Fibroblast of lung (primary cell): ENCODE measurements at regions not wholly inside any gene's neighbourhood (a gene's known extent, or its start where the extent isn't known, plus 50 kb on each side); places are given as distances from the start of the nearest gene placed in this dataset.

Experiments
- DNase-seq, 2 donors: peaks; one replicate each; pipeline versions ENCODE4 v3.0.0 to v3.0.0-alpha.2; 2010; ENCODE audit warnings: low read depth in 2 of 2
- H2AFZ ChIP-seq: 2 replicates; pipeline ENCODE4 v1.5.1; 2012; ENCODE audit warnings: low read length, control low read depth, inconsistent platforms
- H3K27ac ChIP-seq: 2 replicates; pipeline ENCODE4 v1.5.1; 2011; ENCODE audit warnings: low read length, control low read depth; ENCODE audit not compliant: insufficient read depth
- H3K27me3 ChIP-seq: 2 replicates; pipeline ENCODE4 v1.5.1; 2011; ENCODE audit warnings: mild to moderate bottlenecking, low read length; ENCODE audit not compliant: control insufficient read depth, insufficient read depth
- H3K36me3 ChIP-seq: 2 replicates; pipeline ENCODE4 v1.5.1; 2011; ENCODE audit warnings: low read length; ENCODE audit not compliant: control insufficient read depth, insufficient read depth
- H3K4me1 ChIP-seq: 2 replicates; pipeline ENCODE4 v1.5.1; 2011; ENCODE audit warnings: low read length; ENCODE audit not compliant: control insufficient read depth, insufficient read depth; ENCODE audit errors: extremely low read depth
- H3K4me2 ChIP-seq: 2 replicates; pipeline ENCODE4 v1.5.1; 2011; ENCODE audit warnings: low read length, control low read depth; ENCODE audit not compliant: insufficient read depth; ENCODE audit errors: extremely low read depth
- H3K4me3 ChIP-seq, 4 experiments: fragments of 200-600 bp in 1 of 4; sonication (generic) in 1 of 4; replicated peaks in 1 of 4; 2 replicates each; pipeline ENCODE4 v1.5.1; 2011 to 2016; ENCODE audit warnings: low read length in 4 of 4, low read depth in 3 of 4, mild to moderate bottlenecking in 3 of 4, control low read depth in 2 of 4, inconsistent platforms in 1 of 4, mixed read lengths in 1 of 4; ENCODE audit not compliant: insufficient read depth in 1 of 4; ENCODE audit errors: control extremely low read depth in 1 of 4
- H3K79me2 ChIP-seq: 2 replicates; pipeline ENCODE4 v1.5.1; 2012; ENCODE audit warnings: mild to moderate bottlenecking, low read length, inconsistent platforms; ENCODE audit not compliant: control insufficient read depth, insufficient read depth
- H3K9ac ChIP-seq: 2 replicates; pipeline ENCODE4 v1.5.1; 2011; ENCODE audit warnings: mild to moderate bottlenecking, low read length, control low read depth; ENCODE audit not compliant: insufficient read depth
- H3K9me3 ChIP-seq: 2 replicates; pipeline ENCODE4 v1.5.1; 2012; ENCODE audit warnings: low read depth, low read length; ENCODE audit not compliant: control insufficient read depth, insufficient read depth
- H4K20me1 ChIP-seq: 2 replicates; pipeline ENCODE4 v1.5.1; 2011; ENCODE audit warnings: low read length; ENCODE audit not compliant: control insufficient read depth, insufficient read depth; ENCODE audit errors: extremely low read depth
- EZH2 ChIP-seq: IDR thresholded peaks from 2 replicates; pipeline ENCODE4 v1.5.1; 2012; ENCODE audit warnings: low read length, control low read depth, mild to moderate bottlenecking; ENCODE audit errors: missing control alignments
- TF ChIP-seq, protein P1 (sequence below), 2 donors: IDR thresholded peaks in 1 of 2; conservative IDR thresholded peaks in 1 of 2; 1 replicate in 1 of 2; 2 replicates in 1 of 2; pipeline ENCODE4 v1.5.1; 2011 to 2012; ENCODE audit warnings: low read length in 2 of 2, control low read depth in 1 of 2, inconsistent platforms in 1 of 2, low read depth in 1 of 2, mild to moderate bottlenecking in 1 of 2

DNA sequence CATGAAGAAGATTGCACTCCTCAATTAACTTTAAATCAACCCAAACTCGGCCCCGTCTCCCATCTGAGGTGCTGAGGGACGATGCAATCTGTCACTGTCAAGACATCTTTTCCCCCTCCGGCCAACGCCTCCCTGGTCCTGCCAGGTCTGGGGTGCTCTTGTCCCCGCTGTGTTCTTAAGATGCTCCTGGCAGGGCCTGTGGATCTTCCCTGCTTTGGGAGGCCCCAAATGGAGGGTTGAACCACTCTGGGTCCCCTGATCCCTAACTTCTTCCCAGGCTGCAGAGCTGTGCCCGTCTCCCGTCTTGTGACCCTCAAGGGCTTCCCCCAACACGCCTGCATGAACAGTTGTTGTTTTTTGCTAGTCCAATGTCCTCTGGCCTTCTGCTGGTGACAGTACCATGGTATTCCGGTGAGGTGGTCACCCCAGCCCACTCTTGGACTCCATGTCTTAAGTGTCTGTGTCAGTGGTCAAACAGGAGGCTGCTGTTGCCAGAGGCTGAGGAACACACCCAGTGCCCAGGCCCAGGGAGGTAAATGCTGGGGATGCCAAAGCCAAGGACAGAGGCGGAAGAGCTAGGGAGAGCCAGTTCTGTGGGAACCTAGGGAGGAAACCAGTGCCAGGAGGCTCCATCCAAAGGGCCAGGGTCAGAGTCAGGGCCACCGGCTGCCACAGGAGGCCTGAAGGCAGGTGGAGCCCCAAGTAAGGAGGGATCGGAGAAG, 70.6 kb upstream of the SHANK2 start:
- H3K9ac ChIP-seq: no peak overlapping the region

DNA sequence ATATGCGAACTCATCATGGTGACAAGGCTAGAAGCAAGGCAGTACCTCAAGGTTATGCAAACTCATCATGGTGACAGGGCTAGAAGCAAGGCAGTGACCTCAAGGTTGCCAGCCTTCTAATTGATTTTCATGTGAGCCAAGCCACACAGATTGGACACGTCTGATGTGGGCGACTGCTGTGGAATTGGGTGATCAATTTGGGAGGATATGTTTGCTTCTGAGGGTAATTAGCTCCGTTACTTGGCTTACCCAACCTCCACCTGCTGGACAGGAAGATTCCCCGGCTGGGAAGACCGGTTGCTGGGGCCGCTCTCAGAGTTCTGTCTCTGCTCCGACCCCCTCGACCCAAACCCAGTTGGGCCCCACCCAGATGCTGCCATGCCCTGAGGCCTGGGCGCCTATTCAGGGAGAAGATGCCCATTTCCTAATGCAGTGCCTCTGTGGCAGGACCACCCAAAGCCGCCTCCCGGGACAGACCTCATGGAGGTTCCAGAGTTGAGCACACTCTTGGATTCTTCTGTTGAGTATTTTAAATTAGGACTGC, 69.9 kb upstream of the SHANK2 start:
- Histone ChIP-seq H3K36me3 (no peaks in the 10 kb centered on the region), H3K27ac (no peak overlapping the region), H2AFZ (no peak overlapping the region), H3K4me1 (no peaks in the 10 kb centered on the region), H3K9me3 (no peaks in the 10 kb centered on the region), H3K27me3 (no peaks in the 10 kb centered on the region), H4K20me1 (no peaks in the 10 kb centered on the region), H3K9ac (no peak overlapping the region), H3K4me2 (no peak overlapping the region), H3K4me3 (no peak overlapping the region), H3K79me2 (no peaks in the 10 kb centered on the region)
- no peak for DNase-seq
- TF ChIP-seq, protein P1, sequence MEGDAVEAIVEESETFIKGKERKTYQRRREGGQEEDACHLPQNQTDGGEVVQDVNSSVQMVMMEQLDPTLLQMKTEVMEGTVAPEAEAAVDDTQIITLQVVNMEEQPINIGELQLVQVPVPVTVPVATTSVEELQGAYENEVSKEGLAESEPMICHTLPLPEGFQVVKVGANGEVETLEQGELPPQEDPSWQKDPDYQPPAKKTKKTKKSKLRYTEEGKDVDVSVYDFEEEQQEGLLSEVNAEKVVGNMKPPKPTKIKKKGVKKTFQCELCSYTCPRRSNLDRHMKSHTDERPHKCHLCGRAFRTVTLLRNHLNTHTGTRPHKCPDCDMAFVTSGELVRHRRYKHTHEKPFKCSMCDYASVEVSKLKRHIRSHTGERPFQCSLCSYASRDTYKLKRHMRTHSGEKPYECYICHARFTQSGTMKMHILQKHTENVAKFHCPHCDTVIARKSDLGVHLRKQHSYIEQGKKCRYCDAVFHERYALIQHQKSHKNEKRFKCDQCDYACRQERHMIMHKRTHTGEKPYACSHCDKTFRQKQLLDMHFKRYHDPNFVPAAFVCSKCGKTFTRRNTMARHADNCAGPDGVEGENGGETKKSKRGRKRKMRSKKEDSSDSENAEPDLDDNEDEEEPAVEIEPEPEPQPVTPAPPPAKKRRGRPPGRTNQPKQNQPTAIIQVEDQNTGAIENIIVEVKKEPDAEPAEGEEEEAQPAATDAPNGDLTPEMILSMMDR (conservative IDR thresholded peaks at IDR 0.05 in 1 of 2, IDR thresholded peaks at IDR 0.05 in 1 of 2; ENCODE audit: low read depth in 1 of 2, low read length in 2 of 2): no peak
- no peak for TF ChIP-seq EZH2

More for the DNA sequence above, 70.6 kb upstream of the SHANK2 start:
- no peak for TF ChIP-seq EZH2
- TF ChIP-seq, protein P1 (conservative IDR thresholded peaks at IDR 0.05 in 1 of 2, IDR thresholded peaks at IDR 0.05 in 1 of 2; ENCODE audit: low read depth in 1 of 2, low read length in 2 of 2): no peak
- Histone ChIP-seq H3K27ac (no peak overlapping the region), H3K36me3 (no peaks in the 10 kb centered on the region), H3K9me3 (no peaks in the 10 kb centered on the region), H3K4me2 (no peak overlapping the region), H3K4me1 (no peaks in the 10 kb centered on the region), H4K20me1 (no peaks in the 10 kb centered on the region), H3K79me2 (no peaks in the 10 kb centered on the region), H3K27me3 (no peaks in the 10 kb centered on the region), H3K4me3 (no peak overlapping the region), H2AFZ (no peak overlapping the region)
- DNase-seq: no peak

DNA sequence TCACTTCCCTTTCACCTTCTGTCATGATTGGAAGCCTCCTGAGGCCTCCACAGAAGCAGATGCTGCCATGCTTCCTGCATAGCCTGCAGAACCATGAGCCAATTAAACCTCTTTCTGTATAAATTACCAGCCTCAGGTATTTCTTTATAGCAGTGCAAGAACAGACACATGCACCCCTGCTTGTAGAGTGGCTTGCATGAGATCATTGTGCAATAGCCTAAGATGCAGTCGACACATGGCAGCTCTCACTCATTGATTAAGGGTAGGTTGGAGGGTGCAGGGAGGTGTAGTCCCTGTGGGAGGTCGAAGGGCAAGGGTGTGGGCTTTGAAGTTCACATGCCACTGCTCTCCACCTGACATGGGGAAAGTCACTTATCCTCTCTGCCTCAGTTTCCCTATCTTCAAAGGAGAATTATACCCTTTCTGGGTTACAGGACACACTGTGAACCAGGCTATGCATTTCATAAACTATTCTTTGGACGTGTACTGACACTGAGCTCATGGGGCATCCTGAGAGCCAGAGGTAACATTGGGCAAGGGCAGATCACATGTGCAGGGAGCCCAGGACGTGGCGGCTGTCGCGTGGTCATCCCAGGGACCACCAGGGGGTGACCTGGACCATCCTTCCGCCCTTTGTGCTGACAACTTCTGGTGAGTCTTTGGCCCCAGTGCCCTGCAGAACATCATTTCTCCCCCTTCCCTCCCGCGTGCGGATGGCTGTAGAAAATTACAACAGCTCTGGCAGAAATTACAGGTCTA, 69.2 kb upstream of the SHANK2 start:
- no peak overlapping the region for H3K4me2 ChIP-seq
- H3K4me1 ChIP-seq: no peaks in the 10 kb centered on the region
- H4K20me1 ChIP-seq: no peaks in the 10 kb centered on the region
- no peak overlapping the region for H3K4me3 ChIP-seq
- H3K27me3 ChIP-seq: no peaks in the 10 kb centered on the region
- no peak overlapping the region for H3K9ac ChIP-seq
- H3K36me3 ChIP-seq: no peaks in the 10 kb centered on the region
- no peak overlapping the region for H2AFZ ChIP-seq
- no peak overlapping the region for H3K27ac ChIP-seq
- H3K9me3 ChIP-seq: no peaks in the 10 kb centered on the region
- no peaks in the 10 kb centered on the region for H3K79me2 ChIP-seq
- DNase-seq: no peak
- TF ChIP-seq, protein P1 (conservative IDR thresholded peaks at IDR 0.05 in 1 of 2, IDR thresholded peaks at IDR 0.05 in 1 of 2; ENCODE audit: low read depth in 1 of 2, low read length in 2 of 2): no peak
- TF ChIP-seq EZH2: no peak
